HEK293 (cell line): ENCODE measurements at regions not wholly inside any gene's neighbourhood (a gene's known extent, or its start where the extent isn't known, plus 50 kb on each side); places are given as distances from the start of the nearest gene placed in this dataset.

Experiments used
- CTCF ChIA-PET: fragments of 350-600 bp; formaldehyde crosslinking; extraction: SDS; loops from one replicate; lab custom pipeline; 2021; ENCODE audit warnings: antibody characterized with exemption; lab: Yijun Ruan, JAX
- POLR2A ChIA-PET: fragments of 300-600 bp; formaldehyde crosslinking; extraction: SDS; loops from one replicate; lab custom pipeline; 2020; ENCODE audit warnings: antibody characterized with exemption, inconsistent platforms; lab: Yijun Ruan, JAX
- H3K27ac ChIP-seq: fragments of 200-500 bp; sonication (Bioruptor generic); 2 replicates; pipeline ENCODE4 v1.5.1; 2014; ENCODE audit warnings: low read depth, low read length, control low read depth, inconsistent platforms; ENCODE audit errors: extremely low read depth
- H3K36me3 ChIP-seq, 2 experiments: fragments of 200-500 bp in 1 of 2; sonication (Bioruptor generic) in 1 of 2; 1 replicate in 1 of 2; 2 replicates in 1 of 2; pipeline ENCODE4 v1.5.1; 2014 to 2017; ENCODE audit warnings: inconsistent platforms in 2 of 2, low read length in 2 of 2; ENCODE audit not compliant: control insufficient read depth in 2 of 2, insufficient read depth in 1 of 2
- H3K4me1 ChIP-seq: fragments of 200-500 bp; sonication (Bioruptor generic); 2 replicates; pipeline ENCODE4 v1.5.1; 2014; ENCODE audit warnings: mild to moderate bottlenecking, low read length, inconsistent platforms; ENCODE audit not compliant: control insufficient read depth, insufficient read depth
- H3K4me3 ChIP-seq: 2 replicates; pipeline ENCODE4 v1.5.1; 2011; ENCODE audit warnings: low read depth, mild to moderate bottlenecking, control low read depth, low read length, moderate library complexity
- H3K9me3 ChIP-seq: fragments of 200-500 bp; sonication (Bioruptor generic); 2 replicates; pipeline ENCODE4 v1.5.1; 2014; ENCODE audit warnings: low read depth, low read length, inconsistent platforms; ENCODE audit not compliant: control insufficient read depth, insufficient read depth
- GLI4 ChIP-seq: fragments of 450-650 bp; formaldehyde crosslinking; IDR thresholded peaks from 2 replicates; pipeline ENCODE4 v1.5.1; 2016; ENCODE audit warnings: missing biosample characterization, missing genetic modification characterization
- OSR2 ChIP-seq: fragments of 450-650 bp; formaldehyde crosslinking; IDR thresholded peaks from 2 replicates; pipeline ENCODE4 v1.5.1; 2016; ENCODE audit warnings: missing biosample characterization, missing genetic modification characterization
- REPIN1 ChIP-seq: fragments of 450-650 bp; formaldehyde crosslinking; IDR thresholded peaks from 2 replicates; pipeline ENCODE4 v1.5.1; 2017; ENCODE audit warnings: missing biosample characterization, missing genetic modification characterization, low read depth
- SCRT2 ChIP-seq: fragments of 450-650 bp; formaldehyde crosslinking; IDR thresholded peaks from 2 replicates; pipeline ENCODE4 v1.5.1; 2016; ENCODE audit warnings: missing biosample characterization, missing genetic modification characterization
- SP3 ChIP-seq: fragments of 450-650 bp; formaldehyde crosslinking; IDR thresholded peaks from 2 replicates; pipeline ENCODE4 v1.5.1; 2016; ENCODE audit warnings: missing biosample characterization, missing genetic modification characterization
- WT1 ChIP-seq: fragments of 450-650 bp; formaldehyde crosslinking; IDR thresholded peaks from 2 replicates; pipeline ENCODE4 v1.5.1; 2016; ENCODE audit warnings: missing biosample characterization, missing genetic modification characterization
- ZNF121 ChIP-seq: fragments of 450-650 bp; formaldehyde crosslinking; IDR thresholded peaks from 2 replicates; pipeline ENCODE4 v1.5.1; 2016; ENCODE audit warnings: missing biosample characterization, missing genetic modification characterization
- ZNF132 ChIP-seq: fragments of 450-650 bp; formaldehyde crosslinking; IDR thresholded peaks from 2 replicates; pipeline ENCODE4 v1.5.1; 2017; ENCODE audit warnings: missing biosample characterization, missing genetic modification characterization, borderline replicate concordance
- ZNF140 ChIP-seq: fragments of 450-650 bp; formaldehyde crosslinking; IDR thresholded peaks from 2 replicates; pipeline ENCODE4 v1.5.1; 2016; ENCODE audit warnings: missing biosample characterization, missing genetic modification characterization
- ZNF280D ChIP-seq: fragments of 450-650 bp; formaldehyde crosslinking; IDR thresholded peaks from 2 replicates; pipeline ENCODE4 v1.5.1; 2016; ENCODE audit warnings: missing biosample characterization, missing genetic modification characterization
- ZNF518A ChIP-seq: fragments of 450-650 bp; formaldehyde crosslinking; conservative IDR thresholded peaks from 2 replicates; pipeline ENCODE4 v1.5.1; 2016; ENCODE audit warnings: low read depth, missing biosample characterization, missing genetic modification characterization
- ZNF529 ChIP-seq: fragments of 450-650 bp; formaldehyde crosslinking; IDR thresholded peaks from 2 replicates; pipeline ENCODE4 v1.5.1; 2017; ENCODE audit warnings: missing genetic modification characterization, missing biosample characterization; ENCODE audit not compliant: insufficient replicate concordance
- ZNF560 ChIP-seq: fragments of 450-650 bp; formaldehyde crosslinking; IDR thresholded peaks from 2 replicates; pipeline ENCODE4 v1.5.1; 2017; ENCODE audit warnings: missing biosample characterization, missing genetic modification characterization, borderline replicate concordance
- ZNF600 ChIP-seq: fragments of 450-650 bp; formaldehyde crosslinking; IDR thresholded peaks from 2 replicates; pipeline ENCODE4 v1.5.1; 2016; ENCODE audit warnings: missing biosample characterization, missing genetic modification characterization
- ZNF791 ChIP-seq: fragments of 450-650 bp; formaldehyde crosslinking; IDR thresholded peaks from 2 replicates; pipeline ENCODE4 v1.5.1; 2016; ENCODE audit warnings: missing biosample characterization, missing genetic modification characterization

- no peak overlapping the region for H3K27ac ChIP-seq
- CTCF ChIA-PET, result interaction anchor here (0.6 kb wide), 1 partner anchor 124 kb away, joined by 3 read pairs; no protein-coding TSS in a partner anchor
- H3K4me1 ChIP-seq, result peaks cover 9% of the 10 kb centered on the region
- POLR2A ChIA-PET, result no interaction called here
- H3K36me3 ChIP-seq, result no peaks in the 10 kb centered on the region
- no peak overlapping the region for H3K4me3 ChIP-seq
- H3K9me3 ChIP-seq, result no peaks in the 10 kb centered on the region
- TF ChIP-seq GLI4 (no peak), REPIN1 (tag by site-specific recombination) (no peak), ZNF140 (tag by site-specific recombination) (peak; percentile 81; the same call in 1 of the 2 replicates), ZNF560 (tag by site-specific recombination) (no peak), ZNF600 (tag by site-specific recombination) (no peak), ZNF132 (tag by site-specific recombination) (no peak), ZNF518A (tag by site-specific recombination) (no peak)
Measured at GRCh38 chr1:229195246-229195645, 75.7 kb upstream of the RAB4A start.

GRCh38 chr1:229196404-229197264, 74.3 kb upstream of the RAB4A start:
- no peak overlapping the region for H3K4me3 ChIP-seq
- POLR2A ChIA-PET, result no interaction called here
- TF ChIP-seq ZNF791 (tag by site-specific recombination) (no peak), ZNF121 (tag by site-specific recombination) (peak; percentile 91), ZNF529 (no peak)
- H3K36me3 ChIP-seq, result no peaks in the 10 kb centered on the region
- peaks cover 9% of the 10 kb centered on the region for H3K4me1 ChIP-seq
- no peak overlapping the region for H3K27ac ChIP-seq
- CTCF ChIA-PET, result interaction anchor here (0.7 to 1.2 kb wide), 2 partner anchors 10 to 32 kb away, joined by 3 read pairs; no protein-coding TSS in a partner anchor
- H3K9me3 ChIP-seq, result no peaks in the 10 kb centered on the region

- no peak for TF ChIP-seq WT1 (tag by site-specific recombination)
- TF ChIP-seq SCRT2, result no peak
- TF ChIP-seq OSR2 (tag by site-specific recombination), result no peak
- no peak for TF ChIP-seq ZNF280D (tag by site-specific recombination)
- TF ChIP-seq SP3, result no peak
- peaks cover 9% of the 10 kb centered on the region for H3K4me1 ChIP-seq
- no peak overlapping the region for H3K4me3 ChIP-seq
- H3K36me3 ChIP-seq, result no peaks in the 10 kb centered on the region
- ChIA-PET CTCF (interaction anchor here (0.7 to 1.2 kb wide), 2 partner anchors 10 to 31 kb away, joined by 3 read pairs; no protein-coding TSS in a partner anchor), POLR2A (no interaction called here)
- H3K9me3 ChIP-seq, result no peaks in the 10 kb centered on the region
- no peak overlapping the region for H3K27ac ChIP-seq
Measured at GRCh38 chr1:229197265-229197585, 73.7 kb upstream of the RAB4A start.
